ENCODE measurements at regions not wholly inside any gene's neighbourhood (a gene's known extent, or its start where the extent isn't known, plus 50 kb on each side); places are given as distances from the start of the nearest gene placed in this dataset.

GRCh38 chr15:81611679-81612078 lies 237.7 kb upstream of the TMC3 start:
- Histone ChIP-seq H3K4me1 (ENCODE audit: control extremely low read depth in 1 of 4, control insufficient read depth in 4 of 4, insufficient read depth in 4 of 4, low read length in 3 of 4) (peaks cover 0 to 5% (median 2%) of the 10 kb centered on the region in 4 experiments), H3K4me3 (ENCODE audit: control insufficient read depth in 1 of 7, extremely low read depth in 1 of 7, insufficient read depth in 4 of 7, low read depth in 2 of 7, low read length in 6 of 7) (no peak overlapping the region)
- CTCF ChIA-PET: no interaction called here

GRCh38 chr15:81608309-81608829 lies 234.4 kb upstream of the TMC3 start:
- Histone ChIP-seq H3K4me1 (ENCODE audit: control extremely low read depth in 1 of 4, control insufficient read depth in 4 of 4, insufficient read depth in 4 of 4, low read length in 3 of 4) (peaks cover 0 to 5% (median 2%) of the 10 kb centered on the region in 4 experiments), H3K27me3 (replicated peaks in 2 of 5; ENCODE audit: control insufficient read depth in 4 of 5, insufficient read depth in 5 of 5, low read length in 4 of 5) (no peaks in the 10 kb centered on the region), H3K9me3 (ENCODE audit: control extremely low read depth in 1 of 5, control insufficient read depth in 4 of 5, insufficient read depth in 2 of 5, low read depth in 1 of 5, low read length in 4 of 5) (no peaks in the 10 kb centered on the region), H3K27ac (ENCODE audit: insufficient read depth in 1 of 2, low read depth in 1 of 2, low read length in 2 of 2, poor library complexity in 1 of 2, severe bottlenecking in 2 of 2) (no peak overlapping the region), H3K36me3 (ENCODE audit: control insufficient read depth in 4 of 4, insufficient read depth in 4 of 4, low read length in 3 of 4) (no peaks in the 10 kb centered on the region), H3K4me3 (ENCODE audit: control insufficient read depth in 1 of 7, extremely low read depth in 1 of 7, insufficient read depth in 4 of 7, low read depth in 2 of 7, low read length in 6 of 7) (no peak overlapping the region)
- WGBS (ENCODE audit: insufficient coverage): no CpG with 5 or more reads among the region's 2 CpGs
- ChIA-PET CTCF (no interaction called here), POLR2A (no interaction called here)
- DNase-seq: no peak

More at GRCh38 chr15:81611679-81612078, 237.7 kb upstream of the TMC3 start:
- Histone ChIP-seq H3K27me3 (replicated peaks in 2 of 5; ENCODE audit: control insufficient read depth in 4 of 5, insufficient read depth in 5 of 5, low read length in 4 of 5) (no peaks in the 10 kb centered on the region), H3K9me3 (ENCODE audit: control extremely low read depth in 1 of 5, control insufficient read depth in 4 of 5, insufficient read depth in 2 of 5, low read depth in 1 of 5, low read length in 4 of 5) (no peaks in the 10 kb centered on the region), H3K36me3 (ENCODE audit: control insufficient read depth in 4 of 4, insufficient read depth in 4 of 4, low read length in 3 of 4) (no peaks in the 10 kb centered on the region), H3K27ac (ENCODE audit: insufficient read depth in 1 of 2, low read depth in 1 of 2, low read length in 2 of 2, poor library complexity in 1 of 2, severe bottlenecking in 2 of 2) (no peak overlapping the region)
- WGBS (ENCODE audit: insufficient coverage): 94% methylated on average over 4 of the region's 4 CpGs
- DNase-seq: no peak
- POLR2A ChIA-PET: no interaction called here

- POLR2A ChIA-PET: no interaction called here
- WGBS (ENCODE audit: insufficient coverage): 87% methylated on average over 5 of the region's 5 CpGs
Observed at GRCh38 chr15:81604713-81605112, 230.7 kb upstream of the TMC3 start.

GRCh38 chr15:81596159-81596865 lies 222.3 kb upstream of the TMC3 start:
- Histone ChIP-seq H3K27me3 (replicated peaks in 2 of 5; ENCODE audit: control insufficient read depth in 4 of 5, insufficient read depth in 5 of 5, low read length in 4 of 5) (no peaks in the 10 kb centered on the region), H3K36me3 (ENCODE audit: control insufficient read depth in 4 of 4, insufficient read depth in 4 of 4, low read length in 3 of 4) (no peaks in the 10 kb centered on the region), H3K27ac (ENCODE audit: insufficient read depth in 1 of 2, low read depth in 1 of 2, low read length in 2 of 2, poor library complexity in 1 of 2, severe bottlenecking in 2 of 2) (no peak overlapping the region), H3K4me3 (ENCODE audit: control insufficient read depth in 1 of 7, extremely low read depth in 1 of 7, insufficient read depth in 4 of 7, low read depth in 2 of 7, low read length in 6 of 7) (peak overlapping the region in 2 of 7 experiments; percentile 9 to 20), H3K4me1 (ENCODE audit: control extremely low read depth in 1 of 4, control insufficient read depth in 4 of 4, insufficient read depth in 4 of 4, low read length in 3 of 4) (peaks cover 4 to 18% (median 12%) of the 10 kb centered on the region in 4 experiments), H3K9me3 (ENCODE audit: control extremely low read depth in 1 of 5, control insufficient read depth in 4 of 5, insufficient read depth in 2 of 5, low read depth in 1 of 5, low read length in 4 of 5) (peaks cover 4 to 21% (median 4%) of the 10 kb centered on the region in 5 experiments)
- ChIA-PET CTCF (no interaction called here), POLR2A (no interaction called here)
- no peak for DNase-seq
- 96% methylated on average over 3 of the region's 6 CpGs for WGBS (ENCODE audit: insufficient coverage)

More at GRCh38 chr15:81604713-81605112, 230.7 kb upstream of the TMC3 start:
- H3K36me3 ChIP-seq (ENCODE audit: control insufficient read depth in 4 of 4, insufficient read depth in 4 of 4, low read length in 3 of 4): no peaks in the 10 kb centered on the region
- H3K4me3 ChIP-seq (ENCODE audit: control insufficient read depth in 1 of 7, extremely low read depth in 1 of 7, insufficient read depth in 4 of 7, low read depth in 2 of 7, low read length in 6 of 7): no peak overlapping the region
- CTCF ChIA-PET: no interaction called here
- no peaks in the 10 kb centered on the region for H3K27me3 ChIP-seq (replicated peaks in 2 of 5; ENCODE audit: control insufficient read depth in 4 of 5, insufficient read depth in 5 of 5, low read length in 4 of 5)
- DNase-seq: no peak
- peaks cover 0 to 10% (median 6%) of the 10 kb centered on the region in 5 experiments for H3K9me3 ChIP-seq (ENCODE audit: control extremely low read depth in 1 of 5, control insufficient read depth in 4 of 5, insufficient read depth in 2 of 5, low read depth in 1 of 5, low read length in 4 of 5)
- H3K4me1 ChIP-seq (ENCODE audit: control extremely low read depth in 1 of 4, control insufficient read depth in 4 of 4, insufficient read depth in 4 of 4, low read length in 3 of 4): peaks cover 0 to 2% (median under 1%) of the 10 kb centered on the region in 4 experiments
- no peak overlapping the region for H3K27ac ChIP-seq (ENCODE audit: insufficient read depth in 1 of 2, low read depth in 1 of 2, low read length in 2 of 2, poor library complexity in 1 of 2, severe bottlenecking in 2 of 2)

- no peak overlapping the region for H3K27ac ChIP-seq (ENCODE audit: insufficient read depth in 1 of 2, low read depth in 1 of 2, low read length in 2 of 2, poor library complexity in 1 of 2, severe bottlenecking in 2 of 2)
- H3K4me3 ChIP-seq (ENCODE audit: control insufficient read depth in 1 of 7, extremely low read depth in 1 of 7, insufficient read depth in 4 of 7, low read depth in 2 of 7, low read length in 6 of 7): peak overlapping the region in 1 of 7 experiments; percentile 20
- H3K9me3 ChIP-seq (ENCODE audit: control extremely low read depth in 1 of 5, control insufficient read depth in 4 of 5, insufficient read depth in 2 of 5, low read depth in 1 of 5, low read length in 4 of 5): peaks cover 2 to 19% (median 4%) of the 10 kb centered on the region in 5 experiments
- POLR2A ChIA-PET: no interaction called here
- 90% methylated on average over 1 of the region's 1 CpG for WGBS (ENCODE audit: insufficient coverage)
- H3K4me1 ChIP-seq (ENCODE audit: control extremely low read depth in 1 of 4, control insufficient read depth in 4 of 4, insufficient read depth in 4 of 4, low read length in 3 of 4): peaks cover 4 to 18% (median 12%) of the 10 kb centered on the region in 4 experiments
- CTCF ChIA-PET: no interaction called here
- H3K27me3 ChIP-seq (replicated peaks in 2 of 5; ENCODE audit: control insufficient read depth in 4 of 5, insufficient read depth in 5 of 5, low read length in 4 of 5): no peaks in the 10 kb centered on the region
- H3K36me3 ChIP-seq (ENCODE audit: control insufficient read depth in 4 of 4, insufficient read depth in 4 of 4, low read length in 3 of 4): no peaks in the 10 kb centered on the region
- no peak for DNase-seq
Observed at GRCh38 chr15:81595752-81596151, 221.7 kb upstream of the TMC3 start.

- ChIA-PET CTCF (interaction anchor here (0.6 kb wide), 1 partner anchor 615 kb away, joined by 3 read pairs; no protein-coding TSS in a partner anchor), POLR2A (no interaction called here)
- 100% methylated on average over 4 of the region's 4 CpGs for WGBS (ENCODE audit: insufficient coverage)
- H3K27ac ChIP-seq (ENCODE audit: insufficient read depth in 1 of 2, low read depth in 1 of 2, low read length in 2 of 2, poor library complexity in 1 of 2, severe bottlenecking in 2 of 2): no peak overlapping the region
- no peaks in the 10 kb centered on the region for H3K9me3 ChIP-seq (ENCODE audit: control extremely low read depth in 1 of 5, control insufficient read depth in 4 of 5, insufficient read depth in 2 of 5, low read depth in 1 of 5, low read length in 4 of 5)
- no peak for DNase-seq
- H3K4me1 ChIP-seq (ENCODE audit: control extremely low read depth in 1 of 4, control insufficient read depth in 4 of 4, insufficient read depth in 4 of 4, low read length in 3 of 4): no peaks in the 10 kb centered on the region
- H3K4me3 ChIP-seq (ENCODE audit: control insufficient read depth in 1 of 7, extremely low read depth in 1 of 7, insufficient read depth in 4 of 7, low read depth in 2 of 7, low read length in 6 of 7): no peak overlapping the region
- no peaks in the 10 kb centered on the region for H3K36me3 ChIP-seq (ENCODE audit: control insufficient read depth in 4 of 4, insufficient read depth in 4 of 4, low read length in 3 of 4)
- H3K27me3 ChIP-seq (replicated peaks in 2 of 5; ENCODE audit: control insufficient read depth in 4 of 5, insufficient read depth in 5 of 5, low read length in 4 of 5): no peaks in the 10 kb centered on the region
Observed at GRCh38 chr15:81589671-81590070, 215.7 kb upstream of the TMC3 start.

GRCh38 chr15:81575436-81576123 lies 201.6 kb upstream of the TMC3 start:
- ChIA-PET CTCF (interaction anchor here (1.3 kb wide), 1 partner anchor 10 kb away, joined by 3 read pairs; no protein-coding TSS in a partner anchor), POLR2A (no interaction called here)
- no peaks in the 10 kb centered on the region for H3K9me3 ChIP-seq (ENCODE audit: control extremely low read depth in 1 of 5, control insufficient read depth in 4 of 5, insufficient read depth in 2 of 5, low read depth in 1 of 5, low read length in 4 of 5)
- no peak overlapping the region for H3K4me3 ChIP-seq (ENCODE audit: control insufficient read depth in 1 of 7, extremely low read depth in 1 of 7, insufficient read depth in 4 of 7, low read depth in 2 of 7, low read length in 6 of 7)
- peaks cover 1 to 15% (median 10%) of the 10 kb centered on the region in 4 experiments for H3K4me1 ChIP-seq (ENCODE audit: control extremely low read depth in 1 of 4, control insufficient read depth in 4 of 4, insufficient read depth in 4 of 4, low read length in 3 of 4)
- no peaks in the 10 kb centered on the region for H3K36me3 ChIP-seq (ENCODE audit: control insufficient read depth in 4 of 4, insufficient read depth in 4 of 4, low read length in 3 of 4)
- 88% methylated on average over 6 of the region's 7 CpGs for WGBS (ENCODE audit: insufficient coverage)
- H3K27ac ChIP-seq (ENCODE audit: insufficient read depth in 1 of 2, low read depth in 1 of 2, low read length in 2 of 2, poor library complexity in 1 of 2, severe bottlenecking in 2 of 2): no peak overlapping the region
- H3K27me3 ChIP-seq (replicated peaks in 2 of 5; ENCODE audit: control insufficient read depth in 4 of 5, insufficient read depth in 5 of 5, low read length in 4 of 5): no peaks in the 10 kb centered on the region
- no peak for DNase-seq

Data from common myeloid progenitor, CD34-positive (primary cell).